H54 (cell line): ENCODE measurements at regions not wholly inside any gene's neighbourhood (a gene's known extent, or its start where the extent isn't known, plus 50 kb on each side); places are given as distances from the start of the nearest gene placed in this dataset.
"Not testable (repeated sequence)": the region's sequence is repeated elsewhere in the genome, so short reads cannot be mapped to it uniquely, and the experiment has no call there.

Experiments
- DNase-seq: peaks from one replicate; pipeline ENCODE4 v3.0.0; 2011; ENCODE audit warnings: low spot score, mixed read lengths; ENCODE audit not compliant: insufficient read length
- FAIRE-seq: peaks from 3 replicates; lab custom pipeline; 2011; peaks lifted over from hg19 to GRCh38; lab: Jason Lieb, UNC
- POLR2A ChIP-seq: IDR thresholded peaks from 2 replicates; pipeline ENCODE4 v1.6.1; 2011; ENCODE audit warnings: low read depth, mild to moderate bottlenecking, low read length

- no peak for TF ChIP-seq POLR2A
- DNase-seq = no peak
- no peak for FAIRE-seq
Observed at GRCh38 chr3:19013879-19014278, 134.4 kb upstream of the KCNH8 start.

- FAIRE-seq (no peak), DNase-seq (no peak)
- no peak for TF ChIP-seq POLR2A
Observed at GRCh38 chr3:19012846-19013245, 135.5 kb upstream of the KCNH8 start.

- FAIRE-seq (no peak), DNase-seq (no peak)
- TF ChIP-seq POLR2A = no peak
Observed at GRCh38 chr3:19002606-19003005, 145.7 kb upstream of the KCNH8 start.

DNA sequence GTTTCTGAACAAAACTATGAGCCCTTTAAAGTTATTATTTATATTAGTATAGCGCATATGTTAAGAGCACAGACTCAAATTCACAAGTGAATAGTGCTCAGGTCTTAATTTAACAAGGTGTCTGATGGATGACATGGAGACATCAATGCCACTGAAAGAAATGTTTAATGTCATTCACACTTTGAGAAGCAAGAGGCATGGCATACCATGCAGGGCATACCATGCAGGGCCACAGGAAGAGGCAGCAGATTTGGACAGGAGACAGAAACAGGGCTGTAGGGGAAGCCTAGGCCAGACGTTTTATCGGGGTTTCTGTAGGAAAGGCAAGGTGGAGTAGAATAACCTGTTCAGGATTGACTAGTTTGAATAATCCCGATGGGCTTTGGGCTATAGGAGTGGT, 150.2 kb upstream of the KCNH8 start:
- no peak for TF ChIP-seq POLR2A
- no peak for FAIRE-seq

DNA sequence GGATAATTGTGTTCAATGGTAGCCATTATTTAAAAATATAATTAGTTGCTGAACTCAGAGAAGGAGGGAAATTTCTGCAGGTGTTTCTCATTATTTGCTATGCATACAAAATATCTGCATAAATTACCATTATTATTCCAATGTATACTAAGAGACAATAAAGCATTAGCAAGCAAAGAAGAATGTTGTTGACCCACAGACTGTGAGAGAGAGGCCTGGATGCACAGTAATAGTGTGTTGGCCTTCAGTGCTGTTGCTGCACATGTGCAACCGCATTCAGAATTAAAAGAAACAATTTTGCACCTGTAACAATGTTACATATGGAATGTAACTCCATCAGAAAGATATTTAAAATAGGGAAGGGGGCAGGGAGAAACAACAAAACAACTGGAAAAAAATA, 155.6 kb upstream of the KCNH8 start:
- DNase-seq (no peak), FAIRE-seq (no peak)
- no peak for TF ChIP-seq POLR2A

More for the DNA sequence above, 150.2 kb upstream of the KCNH8 start:
- DNase-seq = no peak

DNA sequence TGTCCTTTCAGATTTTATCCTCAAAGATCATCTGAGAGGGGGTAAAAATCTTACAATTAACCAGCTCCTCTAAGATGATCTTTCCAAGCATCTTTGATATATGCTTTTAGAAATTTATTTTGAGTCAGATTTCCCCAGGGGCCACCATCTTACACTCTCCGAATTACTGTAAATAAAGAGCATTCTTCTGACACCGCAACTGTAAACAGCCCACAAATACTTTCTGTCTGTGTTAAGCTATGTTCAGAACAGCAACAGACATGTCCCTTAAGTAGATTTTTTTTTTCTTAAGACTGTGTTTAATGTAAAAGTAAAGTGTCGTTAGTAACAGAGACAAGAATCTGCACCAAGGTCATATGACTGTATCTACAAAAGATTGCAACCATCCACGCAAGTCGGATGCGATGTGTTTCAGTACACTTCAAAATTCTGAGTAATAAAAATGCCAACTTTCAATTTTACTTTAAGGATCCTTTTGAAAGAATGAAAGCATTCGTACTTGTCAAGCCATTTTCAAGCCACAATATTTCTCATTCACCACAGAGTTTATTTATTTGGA, 159.0 kb upstream of the KCNH8 start:
- no peak for FAIRE-seq
- DNase-seq = no peak
- TF ChIP-seq POLR2A = no peak

- DNase-seq (no peak), FAIRE-seq (peak; percentile 38)
- TF ChIP-seq POLR2A = no peak
Observed at GRCh38 chr3:18988614-18989229, 159.6 kb upstream of the KCNH8 start.

GRCh38 chr3:18987862-18988447, 160.4 kb upstream of the KCNH8 start:
- FAIRE-seq (no peak), DNase-seq (no peak)
- TF ChIP-seq POLR2A = no peak

DNA sequence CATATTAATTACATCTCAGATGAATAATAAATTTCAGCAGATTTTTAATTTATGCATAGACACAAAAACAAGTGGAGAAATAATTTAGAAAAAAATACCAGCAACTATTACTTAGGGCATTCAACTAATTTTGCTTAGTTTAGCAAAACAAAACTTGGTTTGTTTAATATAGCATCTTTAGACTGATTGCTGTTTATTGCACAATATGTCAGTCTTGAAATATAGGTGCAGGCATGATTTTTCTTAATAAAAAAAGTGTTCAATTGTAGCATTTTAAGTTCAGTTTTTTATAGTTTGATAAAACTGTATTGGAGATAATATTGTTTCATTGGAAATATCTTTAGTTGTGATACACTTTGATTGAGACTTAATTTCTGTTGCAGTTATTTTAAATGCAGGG, 161.2 kb upstream of the KCNH8 start:
- DNase-seq (no peak), FAIRE-seq (no peak)
- no peak for TF ChIP-seq POLR2A

GRCh38 chr3:18982920-18983319, 165.4 kb upstream of the KCNH8 start:
- DNase-seq = no peak
- no peak for FAIRE-seq
- no peak for TF ChIP-seq POLR2A

DNA sequence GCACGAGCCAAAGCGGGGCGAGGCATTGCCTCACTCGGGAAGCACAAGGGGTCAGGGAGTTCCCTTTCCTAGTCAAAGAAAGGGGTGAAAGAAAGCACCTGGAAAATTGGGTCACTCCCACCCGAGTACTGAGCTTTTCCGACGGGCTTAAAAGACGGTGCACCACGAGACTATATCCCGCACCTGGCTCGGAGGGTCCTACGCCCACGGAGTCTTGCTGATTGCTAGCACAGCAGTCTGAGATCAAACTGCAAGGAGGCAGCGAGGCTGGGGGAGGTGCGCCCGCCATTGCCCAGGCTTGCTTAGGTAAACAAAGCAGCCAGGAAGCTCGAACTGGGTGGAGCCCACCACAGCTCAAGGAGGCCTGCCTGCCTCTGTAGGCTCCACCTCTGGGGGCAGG, 172.2 kb upstream of the KCNH8 start:
- not testable (repeated sequence) for FAIRE-seq, DNase-seq

DNA sequence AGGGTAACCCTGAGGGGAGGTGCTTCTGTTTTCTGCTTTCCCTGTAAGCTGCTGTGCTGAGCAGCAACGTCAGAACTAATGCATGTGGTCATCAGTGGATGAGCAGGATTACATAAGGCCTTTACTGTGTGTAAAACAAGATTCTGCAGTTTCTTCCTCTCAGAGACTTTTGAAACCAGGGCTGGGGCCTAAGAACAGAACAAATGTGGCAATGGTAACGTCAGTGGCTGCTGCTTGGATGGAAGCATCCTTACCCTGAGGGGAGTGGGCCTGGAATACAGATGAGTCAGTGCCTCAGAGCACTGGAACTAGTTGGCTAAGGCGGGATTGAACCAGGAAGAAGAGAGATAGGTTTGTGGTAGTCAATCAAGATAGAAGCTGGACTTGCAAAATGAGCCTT, 180.2 kb upstream of the KCNH8 start:
- FAIRE-seq (no peak), DNase-seq (no peak)
- no peak for TF ChIP-seq POLR2A

DNA sequence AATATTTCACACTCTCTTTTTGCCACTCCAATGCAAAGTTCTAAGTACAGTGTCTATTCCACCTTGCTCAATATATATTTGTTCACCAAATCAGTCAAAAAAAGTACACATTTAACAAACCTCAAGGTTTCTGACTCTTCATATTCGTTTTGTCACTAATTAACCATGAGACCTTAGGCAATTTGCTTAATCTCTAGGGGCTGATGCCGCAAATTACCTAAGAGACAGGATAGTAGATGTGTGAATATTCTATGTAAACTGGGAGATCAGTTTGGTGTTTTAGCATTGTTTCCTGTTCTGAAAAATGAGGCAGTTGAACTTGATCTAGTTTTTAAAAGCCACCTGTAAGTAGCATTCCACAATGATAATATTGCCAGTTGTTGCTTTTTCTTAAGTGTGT, 182.5 kb upstream of the KCNH8 start:
- DNase-seq (no peak), FAIRE-seq (no peak)
- TF ChIP-seq POLR2A = no peak

DNA sequence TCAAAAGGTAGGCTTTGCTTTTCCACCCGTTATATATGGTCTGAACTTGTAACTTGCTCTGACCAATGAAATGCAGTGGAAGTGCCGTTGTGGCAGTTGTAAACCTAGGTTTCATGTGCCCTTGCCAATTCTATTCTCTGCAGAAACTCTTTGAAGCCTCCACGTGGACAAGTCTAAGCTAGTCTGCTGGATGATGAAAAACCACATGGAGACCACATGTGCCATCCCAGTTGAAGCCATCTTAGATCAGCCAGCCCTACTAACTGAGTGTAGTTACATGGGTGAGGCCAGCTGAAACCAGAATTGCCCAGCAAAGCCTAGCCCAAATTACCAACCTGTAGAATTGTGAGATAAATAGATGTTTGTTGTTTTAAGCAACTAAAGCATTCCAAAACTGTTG, 183.7 kb upstream of the KCNH8 start:
- no peak for TF ChIP-seq POLR2A
- no peak for FAIRE-seq
- DNase-seq = no peak

DNA sequence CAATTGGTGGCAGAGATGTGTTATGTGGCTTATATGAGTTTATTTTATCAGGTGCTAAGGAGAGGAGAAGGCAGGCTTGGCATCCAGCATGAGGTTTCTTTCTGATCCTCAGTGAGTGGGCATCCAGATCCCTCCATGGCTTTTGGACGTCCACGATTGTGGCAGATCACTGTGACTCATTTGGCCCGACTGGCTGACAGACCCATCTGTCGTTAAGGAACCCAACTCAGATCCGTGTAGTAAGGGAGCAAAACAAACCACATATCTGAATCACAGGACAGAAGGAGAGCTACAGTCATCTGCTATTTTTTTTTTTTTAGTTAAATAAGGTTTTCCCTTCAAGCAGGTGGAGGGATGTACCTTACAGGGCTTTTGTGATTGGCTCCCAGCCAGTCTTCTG, 197.0 kb upstream of the KCNH8 start:
- FAIRE-seq (no peak), DNase-seq (no peak)
- no peak for TF ChIP-seq POLR2A
